Mesendoderm (in vitro differentiated cells): ENCODE measurements at regions not wholly inside any gene's neighbourhood (a gene's known extent, or its start where the extent isn't known, plus 50 kb on each side); places are given as distances from the start of the nearest gene placed in this dataset.
A peak's percentile ranks its signal among the peaks of the same experiment; 100 is the strongest.

ENCODE experiments used
- DNase-seq: peaks from one replicate; pipeline ENCODE4 v3.0.0; 2013
- H2AK5ac ChIP-seq: 2 replicates; pipeline ENCODE4 v1.6.1; 2013; ENCODE audit warnings: low read length, inconsistent platforms
- H2BK120ac ChIP-seq: 2 replicates; pipeline ENCODE4 v1.6.1; 2013; ENCODE audit warnings: low read depth, mild to moderate bottlenecking, low read length, moderate library complexity, mixed read lengths
- H2BK15ac ChIP-seq: replicated peaks from 2 replicates; pipeline ENCODE4 v1.6.1; 2013; ENCODE audit warnings: low read depth, mild to moderate bottlenecking, moderate library complexity
- H2BK5ac ChIP-seq: 2 replicates; pipeline ENCODE4 v1.6.1; 2013; ENCODE audit warnings: low read length, inconsistent platforms
- H3K18ac ChIP-seq: 2 replicates; pipeline ENCODE4 v1.6.1; 2013; ENCODE audit warnings: mild to moderate bottlenecking, low read length, mixed read lengths
- H3K23ac ChIP-seq: one replicate; pipeline ENCODE4 v1.6.1; 2013; ENCODE audit warnings: low read length
- H3K27ac ChIP-seq: 2 replicates; pipeline ENCODE4 v1.5.1; 2013; ENCODE audit warnings: low read depth, mild to moderate bottlenecking, inconsistent platforms, low read length, moderate library complexity
- H3K27me3 ChIP-seq: 2 replicates; pipeline ENCODE4 v1.6.1; 2013; ENCODE audit warnings: low read length, control low read depth, mild to moderate bottlenecking, inconsistent platforms; ENCODE audit not compliant: insufficient read depth, poor library complexity
- H3K36me3 ChIP-seq: 2 replicates; pipeline ENCODE4 v1.6.1; 2013; ENCODE audit warnings: low read length, inconsistent platforms; ENCODE audit not compliant: control insufficient read depth, insufficient read depth
- H3K4ac ChIP-seq: one replicate; pipeline ENCODE4 v1.6.1; 2013; ENCODE audit warnings: low read depth, mild to moderate bottlenecking, low read length, moderate library complexity
- H3K4me1 ChIP-seq: 2 replicates; pipeline ENCODE4 v1.6.1; 2013; ENCODE audit warnings: low read depth, low read length, inconsistent platforms; ENCODE audit not compliant: control insufficient read depth
- H3K4me2 ChIP-seq: 2 replicates; pipeline ENCODE4 v1.6.1; 2013; ENCODE audit warnings: low read length
- H3K4me3 ChIP-seq: 2 replicates; pipeline ENCODE4 v1.5.1; 2013; ENCODE audit warnings: mild to moderate bottlenecking, low read length
- H3K56ac ChIP-seq: one replicate; pipeline ENCODE4 v1.6.1; 2013; ENCODE audit warnings: low read length
- H3K79me1 ChIP-seq: 2 replicates; pipeline ENCODE4 v1.6.1; 2013; ENCODE audit warnings: low read length, inconsistent platforms
- H3K79me2 ChIP-seq: 2 replicates; pipeline ENCODE4 v1.6.1; 2013; ENCODE audit warnings: mild to moderate bottlenecking, low read length; ENCODE audit not compliant: control insufficient read depth, insufficient read depth
- H3K9ac ChIP-seq: 2 replicates; pipeline ENCODE4 v1.6.1; 2013; ENCODE audit warnings: low read length, inconsistent platforms
- H4K5ac ChIP-seq: one replicate; pipeline ENCODE4 v1.6.1; 2013; ENCODE audit warnings: low read length
- H4K8ac ChIP-seq: one replicate; pipeline ENCODE4 v1.6.1; 2013; ENCODE audit warnings: low read depth, mild to moderate bottlenecking, control low read depth, low read length, moderate library complexity
- WGBS: extraction: QIAGEN DNeasy Blood & Tissue Kit; methylation state at CpG from one replicate; pipeline ENCODE4 v1.1.7; 2013; ENCODE audit warnings: low lambda C conversion rate, missing lambda C conversion rate; ENCODE audit not compliant: insufficient coverage; ENCODE audit errors: extremely low coverage; 5-methylcytosine and 5-hydroxymethylcytosine counted together

- no CpG with 5 or more reads among the region's 5 CpGs for WGBS
- no peak overlapping the region for H3K9ac ChIP-seq
- no peak overlapping the region for H2AK5ac ChIP-seq
- H3K79me2 ChIP-seq: no peaks in the 10 kb centered on the region
- no peak overlapping the region for H3K27ac ChIP-seq
- H2BK5ac ChIP-seq: no peak overlapping the region
- H3K18ac ChIP-seq: no peak overlapping the region
- H3K4me3 ChIP-seq: no peak overlapping the region
- no peaks in the 10 kb centered on the region for H3K79me1 ChIP-seq
- no peaks in the 10 kb centered on the region for H3K4me1 ChIP-seq
- no peak overlapping the region for H3K4me2 ChIP-seq
- H3K27me3 ChIP-seq: no peaks in the 10 kb centered on the region
- H4K8ac ChIP-seq: no peak overlapping the region
- H2BK120ac ChIP-seq: no peak overlapping the region
- no peak overlapping the region for H3K56ac ChIP-seq
- no peak overlapping the region for H3K4ac ChIP-seq
- no peak overlapping the region for H4K5ac ChIP-seq
- no peaks in the 10 kb centered on the region for H3K36me3 ChIP-seq
- DNase-seq: no peak
- no peak overlapping the region for H2BK15ac ChIP-seq
- no peak overlapping the region for H3K23ac ChIP-seq
These were observed 260.7 kb upstream of the RIOK2 start for GRCh38 chr5:97443740-97444139.

- Histone ChIP-seq H3K56ac (no peak overlapping the region), H4K5ac (no peak overlapping the region), H3K18ac (no peak overlapping the region), H4K8ac (no peak overlapping the region), H3K4me1 (no peaks in the 10 kb centered on the region), H2BK15ac (no peak overlapping the region), H2BK120ac (no peak overlapping the region), H3K4me2 (no peak overlapping the region), H3K4ac (no peak overlapping the region), H3K27me3 (no peaks in the 10 kb centered on the region), H3K9ac (no peak overlapping the region), H2AK5ac (no peak overlapping the region), H3K23ac (no peak overlapping the region), H2BK5ac (no peak overlapping the region), H3K36me3 (no peaks in the 10 kb centered on the region), H3K4me3 (no peak overlapping the region), H3K27ac (no peak overlapping the region), H3K79me2 (no peaks in the 10 kb centered on the region), H3K79me1 (no peaks in the 10 kb centered on the region)
- WGBS: no CpG with 5 or more reads among the region's 3 CpGs
- DNase-seq: no peak
These were observed 266.1 kb upstream of the RIOK2 start for GRCh38 chr5:97449172-97449571.

GRCh38 chr5:97452646-97453045 lies 269.6 kb upstream of the RIOK2 start:
- Histone ChIP-seq H3K4me2 (no peak overlapping the region), H3K18ac (no peak overlapping the region), H3K23ac (no peak overlapping the region), H3K4me3 (no peak overlapping the region), H4K8ac (no peak overlapping the region), H3K27ac (no peak overlapping the region), H3K27me3 (no peaks in the 10 kb centered on the region), H2BK5ac (no peak overlapping the region), H3K4ac (no peak overlapping the region), H3K4me1 (no peaks in the 10 kb centered on the region), H3K56ac (no peak overlapping the region), H2AK5ac (no peak overlapping the region), H2BK15ac (no peak overlapping the region), H3K79me1 (no peaks in the 10 kb centered on the region), H2BK120ac (no peak overlapping the region), H3K36me3 (no peaks in the 10 kb centered on the region), H4K5ac (no peak overlapping the region), H3K79me2 (no peaks in the 10 kb centered on the region), H3K9ac (no peak overlapping the region)
- peak; percentile 59 for DNase-seq

- Histone ChIP-seq H2BK5ac (no peak overlapping the region), H3K79me2 (no peaks in the 10 kb centered on the region), H4K8ac (no peak overlapping the region), H3K27ac (no peak overlapping the region), H3K27me3 (no peaks in the 10 kb centered on the region), H4K5ac (no peak overlapping the region), H3K36me3 (no peaks in the 10 kb centered on the region), H2AK5ac (no peak overlapping the region), H3K4me1 (no peaks in the 10 kb centered on the region), H3K56ac (no peak overlapping the region), H3K79me1 (no peaks in the 10 kb centered on the region), H3K23ac (no peak overlapping the region), H3K4me2 (no peak overlapping the region), H3K9ac (no peak overlapping the region), H3K4me3 (no peak overlapping the region), H2BK120ac (no peak overlapping the region), H3K4ac (no peak overlapping the region), H3K18ac (no peak overlapping the region), H2BK15ac (no peak overlapping the region)
- no peak for DNase-seq
- WGBS: no CpG with 5 or more reads among the region's 2 CpGs
These were observed 270.2 kb upstream of the RIOK2 start for GRCh38 chr5:97453263-97453662.

- no peaks in the 10 kb centered on the region for H3K79me2 ChIP-seq
- no peak overlapping the region for H3K56ac ChIP-seq
- no peaks in the 10 kb centered on the region for H3K4me1 ChIP-seq
- no peak overlapping the region for H3K4me2 ChIP-seq
- H3K23ac ChIP-seq: no peak overlapping the region
- no peak overlapping the region for H2BK120ac ChIP-seq
- no peaks in the 10 kb centered on the region for H3K27me3 ChIP-seq
- H4K8ac ChIP-seq: no peak overlapping the region
- no peak overlapping the region for H2AK5ac ChIP-seq
- H3K18ac ChIP-seq: no peak overlapping the region
- H3K27ac ChIP-seq: no peak overlapping the region
- H3K4ac ChIP-seq: no peak overlapping the region
- H2BK5ac ChIP-seq: no peak overlapping the region
- H3K9ac ChIP-seq: no peak overlapping the region
- no peak overlapping the region for H3K4me3 ChIP-seq
- no peak for DNase-seq
- no peak overlapping the region for H2BK15ac ChIP-seq
- H4K5ac ChIP-seq: no peak overlapping the region
- no peaks in the 10 kb centered on the region for H3K36me3 ChIP-seq
- no peaks in the 10 kb centered on the region for H3K79me1 ChIP-seq
These were observed 271.0 kb upstream of the RIOK2 start for GRCh38 chr5:97454015-97454414.

GRCh38 chr5:97455996-97456395 lies 272.9 kb upstream of the RIOK2 start:
- H3K4me1 ChIP-seq: no peaks in the 10 kb centered on the region
- no peaks in the 10 kb centered on the region for H3K27me3 ChIP-seq
- H3K79me2 ChIP-seq: no peaks in the 10 kb centered on the region
- H3K36me3 ChIP-seq: no peaks in the 10 kb centered on the region
- no peak overlapping the region for H4K8ac ChIP-seq
- H3K18ac ChIP-seq: no peak overlapping the region
- no peaks in the 10 kb centered on the region for H3K79me1 ChIP-seq
- no peak overlapping the region for H2BK5ac ChIP-seq
- WGBS: no CpG with 5 or more reads among the region's 1 CpG
- no peak overlapping the region for H3K56ac ChIP-seq
- no peak overlapping the region for H3K4me3 ChIP-seq
- no peak overlapping the region for H4K5ac ChIP-seq
- no peak overlapping the region for H2BK15ac ChIP-seq
- no peak overlapping the region for H3K23ac ChIP-seq
- no peak overlapping the region for H3K4ac ChIP-seq
- H3K4me2 ChIP-seq: no peak overlapping the region
- no peak for DNase-seq
- no peak overlapping the region for H3K27ac ChIP-seq
- H2AK5ac ChIP-seq: no peak overlapping the region
- no peak overlapping the region for H3K9ac ChIP-seq
- H2BK120ac ChIP-seq: no peak overlapping the region
